ENCODE measurements at regions not wholly inside any gene's neighbourhood (a gene's known extent, or its start where the extent isn't known, plus 50 kb on each side); places are given as distances from the start of the nearest gene placed in this dataset.

DNA sequence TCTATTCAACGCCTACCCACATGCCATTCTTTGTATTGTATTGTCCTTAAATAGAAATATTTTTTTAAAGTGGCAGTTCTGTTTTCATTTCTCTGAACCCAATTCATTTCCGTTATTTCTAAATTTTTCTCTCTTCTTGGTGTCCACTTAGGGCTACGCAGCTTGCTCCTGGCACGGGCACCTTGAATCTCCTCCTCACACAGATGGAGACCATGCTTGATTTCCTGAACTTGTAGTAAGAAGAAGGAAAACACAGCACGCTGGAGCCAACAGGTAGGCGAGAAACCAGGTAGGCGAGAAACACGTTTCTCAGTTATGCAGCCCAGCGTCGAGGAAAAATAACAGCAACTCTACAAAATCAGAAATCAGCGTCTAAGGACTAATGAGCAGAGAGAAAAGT lies 428.9 kb downstream of the STK39 start:
- TF ChIP-seq ZNF8 (CRISPR knock-in tag; IDR thresholded peaks at IDR 0.05) (no peak), ISL1 (CRISPR knock-in tag; IDR thresholded peaks at IDR 0.05) (no peak), TCF4 (CRISPR knock-in tag; IDR thresholded peaks at IDR 0.05; ENCODE audit: borderline replicate concordance) (no peak), ZFP30 (CRISPR knock-in tag; IDR thresholded peaks at IDR 0.05) (no peak)
- TF ChIP-seq, protein P1, sequence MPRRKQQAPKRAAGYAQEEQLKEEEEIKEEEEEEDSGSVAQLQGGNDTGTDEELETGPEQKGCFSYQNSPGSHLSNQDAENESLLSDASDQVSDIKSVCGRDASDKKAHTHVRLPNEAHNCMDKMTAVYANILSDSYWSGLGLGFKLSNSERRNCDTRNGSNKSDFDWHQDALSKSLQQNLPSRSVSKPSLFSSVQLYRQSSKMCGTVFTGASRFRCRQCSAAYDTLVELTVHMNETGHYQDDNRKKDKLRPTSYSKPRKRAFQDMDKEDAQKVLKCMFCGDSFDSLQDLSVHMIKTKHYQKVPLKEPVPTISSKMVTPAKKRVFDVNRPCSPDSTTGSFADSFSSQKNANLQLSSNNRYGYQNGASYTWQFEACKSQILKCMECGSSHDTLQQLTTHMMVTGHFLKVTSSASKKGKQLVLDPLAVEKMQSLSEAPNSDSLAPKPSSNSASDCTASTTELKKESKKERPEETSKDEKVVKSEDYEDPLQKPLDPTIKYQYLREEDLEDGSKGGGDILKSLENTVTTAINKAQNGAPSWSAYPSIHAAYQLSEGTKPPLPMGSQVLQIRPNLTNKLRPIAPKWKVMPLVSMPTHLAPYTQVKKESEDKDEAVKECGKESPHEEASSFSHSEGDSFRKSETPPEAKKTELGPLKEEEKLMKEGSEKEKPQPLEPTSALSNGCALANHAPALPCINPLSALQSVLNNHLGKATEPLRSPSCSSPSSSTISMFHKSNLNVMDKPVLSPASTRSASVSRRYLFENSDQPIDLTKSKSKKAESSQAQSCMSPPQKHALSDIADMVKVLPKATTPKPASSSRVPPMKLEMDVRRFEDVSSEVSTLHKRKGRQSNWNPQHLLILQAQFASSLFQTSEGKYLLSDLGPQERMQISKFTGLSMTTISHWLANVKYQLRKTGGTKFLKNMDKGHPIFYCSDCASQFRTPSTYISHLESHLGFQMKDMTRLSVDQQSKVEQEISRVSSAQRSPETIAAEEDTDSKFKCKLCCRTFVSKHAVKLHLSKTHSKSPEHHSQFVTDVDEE (CRISPR knock-in tag; IDR thresholded peaks at IDR 0.05), result no peak
- TF ChIP-seq, protein P2, sequence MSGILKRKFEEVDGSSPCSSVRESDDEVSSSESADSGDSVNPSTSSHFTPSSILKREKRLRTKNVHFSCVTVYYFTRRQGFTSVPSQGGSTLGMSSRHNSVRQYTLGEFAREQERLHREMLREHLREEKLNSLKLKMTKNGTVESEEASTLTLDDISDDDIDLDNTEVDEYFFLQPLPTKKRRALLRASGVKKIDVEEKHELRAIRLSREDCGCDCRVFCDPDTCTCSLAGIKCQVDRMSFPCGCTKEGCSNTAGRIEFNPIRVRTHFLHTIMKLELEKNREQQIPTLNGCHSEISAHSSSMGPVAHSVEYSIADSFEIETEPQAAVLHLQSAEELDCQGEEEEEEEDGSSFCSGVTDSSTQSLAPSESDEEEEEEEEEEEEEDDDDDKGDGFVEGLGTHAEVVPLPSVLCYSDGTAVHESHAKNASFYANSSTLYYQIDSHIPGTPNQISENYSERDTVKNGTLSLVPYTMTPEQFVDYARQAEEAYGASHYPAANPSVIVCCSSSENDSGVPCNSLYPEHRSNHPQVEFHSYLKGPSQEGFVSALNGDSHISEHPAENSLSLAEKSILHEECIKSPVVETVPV (CRISPR knock-in tag; IDR thresholded peaks at IDR 0.05), result no peak
- no peak for ATAC-seq

DNA sequence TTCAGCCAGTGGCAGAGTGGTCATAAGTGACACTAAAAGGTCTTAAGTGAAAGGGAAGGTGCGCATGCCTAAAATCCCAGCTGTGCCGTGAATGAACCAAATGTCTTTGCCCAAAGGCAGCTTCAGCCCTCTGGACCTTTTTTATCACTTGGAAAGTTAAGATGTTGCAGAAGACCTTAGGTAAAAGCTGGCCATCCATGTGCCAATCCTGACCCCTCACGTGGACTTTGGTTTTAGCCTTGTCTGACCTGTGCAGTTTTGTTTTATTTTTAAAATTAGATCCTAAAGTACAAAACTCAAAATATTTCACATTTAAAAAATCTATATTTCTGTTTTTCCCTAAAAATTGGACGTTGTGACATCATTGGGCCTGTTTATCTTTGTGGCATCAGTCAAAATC lies 429.5 kb downstream of the STK39 start:
- no peak for ATAC-seq

DNA sequence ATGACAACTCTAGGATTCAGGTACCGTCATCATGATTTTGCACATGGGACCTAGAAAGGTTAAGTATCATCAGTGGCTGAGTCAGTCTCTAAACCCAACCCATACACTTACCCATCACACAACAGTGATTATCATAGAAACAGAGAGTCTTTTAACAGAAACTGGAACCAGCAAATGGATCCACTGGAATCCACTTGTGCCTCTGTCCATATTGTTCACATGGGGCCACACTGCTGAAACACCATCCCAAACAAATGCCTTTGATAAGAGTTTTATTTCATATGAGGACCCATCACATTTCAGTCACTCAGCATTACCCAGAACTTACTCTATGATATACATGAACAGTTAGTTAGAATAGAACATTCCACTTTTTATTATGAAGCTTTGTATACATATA lies 430.0 kb downstream of the STK39 start:
- no peak for ATAC-seq
- TF ChIP-seq ARNTL (CRISPR knock-in tag; IDR thresholded peaks at IDR 0.05; ENCODE audit: borderline replicate concordance, low read depth), result no peak
- no peak for TF ChIP-seq SNAI2 (CRISPR knock-in tag; IDR thresholded peaks at IDR 0.05)
- no peak for TF ChIP-seq PPARA (CRISPR knock-in tag; IDR thresholded peaks at IDR 0.05; ENCODE audit: borderline replicate concordance)
- TF ChIP-seq PATZ1 (CRISPR knock-in tag; IDR thresholded peaks at IDR 0.05; ENCODE audit: borderline replicate concordance), result no peak
- TF ChIP-seq ESRRG (CRISPR knock-in tag; IDR thresholded peaks at IDR 0.05), result no peak
- TF ChIP-seq OSR1 (CRISPR knock-in tag; IDR thresholded peaks at IDR 0.05), result no peak
- no peak for TF ChIP-seq RARB (CRISPR knock-in tag; IDR thresholded peaks at IDR 0.05)
- no peak for TF ChIP-seq ZFP3 (CRISPR knock-in tag; IDR thresholded peaks at IDR 0.05)
- no peak for TF ChIP-seq BACH2 (CRISPR knock-in tag; IDR thresholded peaks at IDR 0.05; ENCODE audit: borderline replicate concordance)
- TF ChIP-seq TCF4 (CRISPR knock-in tag; IDR thresholded peaks at IDR 0.05; ENCODE audit: borderline replicate concordance), result no peak
- no peak for TF ChIP-seq ZNF565 (CRISPR knock-in tag; conservative IDR thresholded peaks at IDR 0.05; ENCODE audit: low read depth)
- TF ChIP-seq, protein P1 (CRISPR knock-in tag; IDR thresholded peaks at IDR 0.05), result no peak
- TF ChIP-seq ZNF70 (CRISPR knock-in tag; IDR thresholded peaks at IDR 0.05), result no peak
- no peak for TF ChIP-seq TOX (CRISPR knock-in tag; IDR thresholded peaks at IDR 0.05; ENCODE audit: borderline replicate concordance)

More for the DNA sequence above, 429.5 kb downstream of the STK39 start:
- TF ChIP-seq PPARA (CRISPR knock-in tag; IDR thresholded peaks at IDR 0.05; ENCODE audit: borderline replicate concordance), result no peak
- no peak for TF ChIP-seq OSR1 (CRISPR knock-in tag; IDR thresholded peaks at IDR 0.05)
- TF ChIP-seq TOX (CRISPR knock-in tag; IDR thresholded peaks at IDR 0.05; ENCODE audit: borderline replicate concordance), result no peak
- TF ChIP-seq SNAI2 (CRISPR knock-in tag; IDR thresholded peaks at IDR 0.05), result no peak
- TF ChIP-seq, protein P3, sequence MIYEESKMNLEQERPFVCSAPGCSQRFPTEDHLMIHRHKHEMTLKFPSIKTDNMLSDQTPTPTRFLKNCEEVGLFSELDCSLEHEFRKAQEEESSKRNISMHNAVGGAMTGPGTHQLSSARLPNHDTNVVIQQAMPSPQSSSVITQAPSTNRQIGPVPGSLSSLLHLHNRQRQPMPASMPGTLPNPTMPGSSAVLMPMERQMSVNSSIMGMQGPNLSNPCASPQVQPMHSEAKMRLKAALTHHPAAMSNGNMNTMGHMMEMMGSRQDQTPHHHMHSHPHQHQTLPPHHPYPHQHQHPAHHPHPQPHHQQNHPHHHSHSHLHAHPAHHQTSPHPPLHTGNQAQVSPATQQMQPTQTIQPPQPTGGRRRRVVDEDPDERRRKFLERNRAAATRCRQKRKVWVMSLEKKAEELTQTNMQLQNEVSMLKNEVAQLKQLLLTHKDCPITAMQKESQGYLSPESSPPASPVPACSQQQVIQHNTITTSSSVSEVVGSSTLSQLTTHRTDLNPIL (CRISPR knock-in tag; IDR thresholded peaks at IDR 0.05; ENCODE audit: low read depth), result no peak
- no peak for TF ChIP-seq TCF4 (CRISPR knock-in tag; IDR thresholded peaks at IDR 0.05; ENCODE audit: borderline replicate concordance)
- no peak for TF ChIP-seq ZFP30 (CRISPR knock-in tag; IDR thresholded peaks at IDR 0.05)
- TF ChIP-seq, protein P1 (CRISPR knock-in tag; IDR thresholded peaks at IDR 0.05), result no peak
- TF ChIP-seq ZNF70 (CRISPR knock-in tag; IDR thresholded peaks at IDR 0.05), result no peak
- no peak for TF ChIP-seq ISL1 (CRISPR knock-in tag; IDR thresholded peaks at IDR 0.05)
- no peak for TF ChIP-seq CSDC2 (CRISPR knock-in tag; IDR thresholded peaks at IDR 0.05)
- no peak for TF ChIP-seq ZFP3 (CRISPR knock-in tag; IDR thresholded peaks at IDR 0.05)
- TF ChIP-seq BACH2 (CRISPR knock-in tag; IDR thresholded peaks at IDR 0.05; ENCODE audit: borderline replicate concordance), result no peak
- no peak for TF ChIP-seq ESRRG (CRISPR knock-in tag; IDR thresholded peaks at IDR 0.05)

Measured in SK-N-SH treated with all-trans-retinoic acid at 6 μM for 48 hours (cell line).